SW 1271 (cell line): ENCODE measurements at regions not wholly inside any gene's neighbourhood (a gene's known extent, or its start where the extent isn't known, plus 50 kb on each side); places are given as distances from the start of the nearest gene placed in this dataset.

Source experiments
- DNase-seq, 2 experiments: peaks; one replicate each; lab custom pipeline; 2025; lab: John Stamatoyannopoulos, UW

DNA sequence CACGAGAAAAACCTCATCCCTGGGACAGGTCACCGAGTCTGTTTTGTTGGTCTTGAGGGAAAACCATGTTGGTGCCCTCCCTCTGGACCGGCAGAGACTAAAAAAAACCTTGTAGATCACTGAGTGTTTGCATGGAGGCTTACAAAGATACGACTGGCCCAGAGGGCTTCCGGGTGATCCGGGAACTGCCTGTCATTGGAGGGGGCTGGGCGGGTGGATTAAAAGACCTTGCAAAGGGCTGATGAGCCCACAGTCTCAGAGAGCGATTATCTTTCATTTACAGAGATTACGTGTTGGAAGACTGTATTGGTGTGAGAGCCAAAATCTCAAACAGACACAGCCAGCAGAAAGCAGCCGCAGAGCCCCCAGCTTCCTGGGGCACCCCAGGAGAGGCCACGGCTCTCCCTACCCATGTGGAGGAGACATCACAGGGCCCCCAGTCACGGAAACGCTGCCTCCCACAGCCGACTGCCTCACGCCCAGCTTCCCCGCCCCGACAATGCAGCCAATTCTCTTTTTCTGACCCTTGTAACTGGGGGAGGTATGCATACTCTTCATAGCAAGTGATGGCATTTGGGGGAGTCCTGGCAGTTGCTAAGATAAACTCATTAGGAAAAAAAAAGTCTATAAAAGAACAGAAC is 426.4 kb downstream of the CTTN start:
- DNase-seq, result no peak

DNA sequence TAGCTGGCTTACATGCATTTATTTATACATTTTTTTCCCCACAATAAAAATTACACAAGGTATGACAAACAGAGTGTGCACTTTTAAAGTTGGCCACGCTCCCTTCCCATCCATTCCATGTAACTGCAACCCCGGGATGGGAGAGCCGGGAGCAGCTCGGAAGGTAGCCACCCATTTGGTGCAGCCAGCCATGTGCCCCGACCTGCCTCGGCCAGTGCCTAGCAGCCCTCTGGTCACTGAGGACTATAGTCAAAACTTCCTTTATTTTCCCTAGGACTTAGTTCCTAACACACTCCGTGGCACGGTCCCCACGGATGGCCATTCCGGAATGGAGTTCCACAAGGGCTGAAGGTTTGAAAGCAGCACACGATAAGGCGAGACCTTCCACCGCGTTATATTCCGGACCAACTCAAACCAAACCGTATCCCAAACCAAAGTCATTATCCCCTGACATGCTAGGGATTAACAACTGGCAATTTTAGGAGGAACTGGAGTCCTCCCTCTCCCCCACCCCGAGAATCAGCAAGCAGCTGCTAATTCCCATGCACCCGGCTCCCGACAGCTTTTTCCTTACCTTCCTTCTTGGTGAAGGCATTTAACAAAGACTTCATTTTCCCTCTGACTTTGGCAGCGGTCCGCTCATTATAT is 426.4 kb downstream of the SHANK2 start:
- no peak for DNase-seq

- no peak for DNase-seq
Observed at GRCh38 chr11:70826541-70827335, 425.6 kb downstream of the SHANK2 start.

DNA sequence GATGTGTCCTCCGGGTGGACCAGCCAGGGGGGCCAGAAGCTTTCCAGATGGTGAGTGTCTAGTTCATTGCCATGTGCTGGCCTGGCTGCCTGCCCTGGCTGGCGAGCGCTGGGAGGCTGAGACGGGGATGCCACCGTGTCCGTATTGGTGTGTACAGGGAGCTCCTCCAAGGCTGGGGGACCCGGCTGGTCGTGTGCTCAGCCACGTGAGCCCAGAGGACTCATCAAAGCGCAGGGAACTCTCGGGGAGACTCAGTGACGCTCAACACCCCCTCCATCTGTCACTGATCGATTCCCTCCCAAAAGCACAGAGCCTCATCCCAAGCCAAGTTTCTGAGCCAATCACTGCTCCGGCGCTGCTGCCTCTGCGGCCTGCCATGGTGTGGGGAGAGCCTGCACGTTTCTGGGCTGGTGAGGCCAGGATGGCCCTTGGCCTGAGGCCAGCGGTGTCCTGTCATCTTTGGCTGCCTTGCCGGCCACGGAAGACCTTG is 423.7 kb downstream of the SHANK2 start:
- DNase-seq, result no peak

DNA sequence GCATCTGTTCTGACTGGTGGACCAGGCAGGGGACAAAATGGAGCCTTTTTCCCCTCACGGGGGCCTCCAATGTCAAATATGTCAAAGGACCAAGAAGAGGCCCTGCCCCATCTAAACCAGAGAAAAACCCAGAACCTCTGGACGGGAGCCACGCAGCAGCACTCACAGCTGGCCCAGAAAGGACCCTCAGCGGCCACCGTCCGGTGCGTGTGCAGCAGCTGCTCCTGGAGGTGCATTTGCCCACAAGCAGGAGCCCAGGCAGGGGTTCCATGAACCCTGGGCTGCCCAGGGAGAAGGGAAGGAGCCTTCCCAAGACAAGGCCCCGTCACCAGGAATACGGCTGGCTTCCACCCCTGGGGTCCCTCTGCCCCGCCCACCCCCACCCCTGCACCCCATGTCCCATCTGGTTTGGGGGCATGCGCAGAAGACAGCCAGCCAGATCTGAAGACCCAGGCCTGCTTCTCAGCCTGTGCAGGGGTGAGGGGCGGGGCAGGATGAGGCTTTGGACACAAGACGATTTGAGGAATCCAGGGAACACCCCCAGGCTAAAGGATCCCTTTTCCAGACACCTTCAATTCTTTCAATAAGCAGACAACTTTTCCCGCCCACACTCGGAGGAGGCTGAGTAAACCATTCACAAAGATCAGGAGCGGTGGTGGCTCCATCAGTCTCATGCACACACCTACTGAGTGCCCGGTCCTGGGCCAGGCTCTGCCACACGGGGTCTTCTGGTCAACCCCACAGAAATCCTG is 423.1 kb downstream of the SHANK2 start:
- no peak for DNase-seq

DNA sequence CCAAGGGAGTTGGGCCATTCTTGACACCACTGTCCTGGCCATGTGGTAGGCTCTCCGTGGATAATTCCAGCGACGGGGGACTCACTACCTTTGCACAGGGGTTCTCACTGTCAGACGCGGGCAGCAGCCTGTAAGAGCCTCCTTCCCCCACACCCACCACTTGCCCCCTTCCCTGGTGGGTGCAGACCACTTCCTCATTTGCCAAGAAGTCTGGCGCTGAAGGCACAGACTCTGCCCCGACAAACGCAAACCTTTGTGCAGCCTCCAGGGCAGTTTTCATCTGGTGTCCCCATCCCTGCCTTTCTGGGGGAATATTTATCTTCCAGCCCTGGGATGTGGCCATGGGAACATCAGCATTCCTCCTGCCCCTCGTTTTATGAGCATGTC is 422.5 kb downstream of the SHANK2 start:
- DNase-seq, result no peak

DNA sequence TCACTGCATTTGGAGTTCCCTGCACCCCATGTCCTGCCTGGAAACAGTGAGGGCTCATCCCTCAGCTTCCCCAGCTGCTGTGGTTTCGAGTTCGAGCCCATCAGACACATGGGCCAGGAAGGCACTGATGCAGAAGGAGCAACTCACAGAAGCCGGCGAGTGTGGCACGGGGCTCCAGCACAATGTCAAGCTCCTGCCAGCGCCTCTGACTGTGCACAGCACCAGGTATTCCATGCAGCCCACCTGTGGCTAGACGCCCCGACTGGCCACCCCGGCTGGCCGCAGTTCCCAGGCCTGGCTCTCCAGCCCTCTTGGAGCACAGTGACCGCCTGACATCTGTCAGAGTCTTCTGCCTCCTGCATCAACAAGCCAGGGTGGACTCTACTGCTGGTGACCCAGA is 419.4 kb downstream of the SHANK2 start:
- no peak for DNase-seq

DNA sequence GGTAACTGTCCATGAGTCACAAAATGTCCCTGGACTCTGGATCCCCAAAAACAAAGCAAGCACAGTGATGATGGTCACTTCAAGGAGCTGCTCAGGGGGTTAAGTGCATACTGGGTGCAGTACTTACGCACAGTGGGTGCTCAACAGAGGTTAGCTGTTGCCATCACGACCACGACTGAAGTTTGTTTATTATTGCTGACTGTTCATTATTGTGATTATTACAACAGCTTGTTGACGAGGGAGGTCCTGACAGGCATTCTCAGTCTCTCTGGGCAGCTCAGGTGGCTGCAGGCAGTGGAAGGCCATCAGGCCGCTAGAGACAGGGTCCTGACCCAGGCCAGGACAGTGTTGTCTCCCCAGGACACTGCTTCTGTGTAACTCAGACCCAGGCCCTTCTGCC is 418.8 kb downstream of the SHANK2 start:
- DNase-seq, result no peak

DNA sequence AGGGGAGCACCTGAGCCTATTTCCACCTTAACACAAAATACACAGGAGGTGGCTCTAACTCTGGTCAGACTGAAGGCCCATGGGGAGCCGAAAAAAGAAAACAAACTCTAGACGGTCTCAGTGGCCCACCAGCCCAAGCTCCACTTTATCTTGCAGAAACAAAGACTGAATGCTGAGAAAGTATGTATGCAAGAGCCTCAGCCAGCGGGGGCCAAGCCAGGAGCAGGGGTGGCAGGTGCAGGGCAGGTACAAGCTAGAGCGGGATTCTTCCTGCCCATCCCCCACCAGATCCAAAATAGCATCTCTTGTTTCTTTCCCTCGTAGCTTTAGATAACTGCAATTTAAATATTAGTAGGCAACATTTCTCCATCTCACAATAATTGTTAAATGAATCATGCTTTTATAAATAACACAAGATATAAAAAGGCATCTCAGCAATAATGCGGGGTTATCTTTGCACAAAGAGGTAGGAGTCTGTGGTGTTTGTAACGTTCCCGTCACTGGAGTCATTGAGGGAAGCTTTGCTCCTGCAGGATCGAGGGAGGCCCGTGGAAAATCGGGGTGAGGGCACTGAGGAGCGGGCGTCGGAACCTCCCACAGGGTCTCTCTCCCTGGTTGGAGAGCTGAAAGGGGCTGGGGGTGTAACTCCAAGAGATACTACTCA is 418.0 kb downstream of the SHANK2 start:
- no peak for DNase-seq

DNA sequence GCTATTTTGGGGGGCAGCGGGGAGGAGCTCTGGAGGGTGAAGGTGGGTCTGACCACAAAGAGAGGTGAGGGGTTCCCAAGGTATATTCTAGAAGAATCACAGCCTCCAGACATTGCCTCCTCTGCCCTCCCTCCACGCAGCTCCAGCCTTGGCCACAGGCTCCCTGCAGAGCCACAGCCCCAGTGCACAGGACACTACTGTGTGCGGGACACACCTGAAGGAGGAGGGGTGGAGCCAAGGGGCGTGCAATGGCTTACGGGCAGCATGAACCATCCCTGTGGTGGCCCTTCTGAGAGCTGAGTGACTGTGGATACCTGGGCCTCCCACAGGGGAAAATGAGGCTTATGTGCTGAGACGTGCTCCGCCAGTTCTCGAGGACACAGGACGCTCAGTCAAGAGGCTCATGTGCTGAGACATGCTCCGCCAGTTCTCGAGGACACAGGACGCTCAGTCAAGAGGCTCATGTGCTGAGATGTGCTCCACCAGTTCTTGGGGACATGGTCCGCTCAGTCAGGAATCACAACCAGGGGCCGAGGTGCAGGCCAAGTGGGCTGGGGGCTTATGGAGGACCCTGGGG is 417.3 kb downstream of the SHANK2 start:
- no peak for DNase-seq

DNA sequence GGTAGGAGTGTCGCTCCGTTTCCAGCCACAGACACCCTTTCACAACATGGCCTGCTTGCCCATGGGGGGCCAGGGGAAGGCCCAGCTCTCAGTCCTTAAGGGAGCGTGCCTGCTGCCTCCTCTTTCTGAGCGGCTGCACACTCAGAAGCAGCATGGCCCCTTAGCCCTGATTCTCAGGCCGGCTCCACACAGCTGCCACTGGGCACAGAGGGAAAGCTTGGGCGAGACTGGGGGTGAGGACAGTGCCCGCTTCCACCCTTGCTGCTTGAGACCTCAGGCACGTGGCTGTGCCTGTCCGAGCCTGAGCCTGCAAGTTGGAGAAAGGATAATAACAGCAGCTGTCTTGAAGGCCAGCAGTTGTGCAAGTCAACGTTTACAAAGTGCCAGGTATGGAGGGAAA is 416.3 kb downstream of the SHANK2 start:
- DNase-seq, result no peak

DNA sequence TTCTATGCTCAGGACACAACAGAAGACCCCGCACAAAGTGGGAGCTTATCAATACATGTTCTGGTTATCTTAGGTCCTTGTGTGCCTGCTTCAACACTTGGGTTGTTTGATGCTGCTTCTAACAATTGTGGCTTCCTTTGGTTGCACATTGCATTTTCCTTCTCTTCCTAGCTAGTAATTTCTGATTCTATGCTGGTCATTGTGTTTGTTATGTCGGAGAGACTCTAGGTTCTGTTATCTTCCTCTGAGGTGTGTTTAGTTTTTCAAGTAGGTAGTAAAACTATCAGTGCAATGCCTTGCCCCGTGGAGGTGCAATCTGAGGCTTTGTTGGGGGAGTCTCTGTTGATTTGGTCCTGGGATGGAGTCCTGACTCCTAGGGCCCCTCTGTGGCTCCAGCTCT is 414.2 kb downstream of the SHANK2 start:
- DNase-seq, result no peak

DNA sequence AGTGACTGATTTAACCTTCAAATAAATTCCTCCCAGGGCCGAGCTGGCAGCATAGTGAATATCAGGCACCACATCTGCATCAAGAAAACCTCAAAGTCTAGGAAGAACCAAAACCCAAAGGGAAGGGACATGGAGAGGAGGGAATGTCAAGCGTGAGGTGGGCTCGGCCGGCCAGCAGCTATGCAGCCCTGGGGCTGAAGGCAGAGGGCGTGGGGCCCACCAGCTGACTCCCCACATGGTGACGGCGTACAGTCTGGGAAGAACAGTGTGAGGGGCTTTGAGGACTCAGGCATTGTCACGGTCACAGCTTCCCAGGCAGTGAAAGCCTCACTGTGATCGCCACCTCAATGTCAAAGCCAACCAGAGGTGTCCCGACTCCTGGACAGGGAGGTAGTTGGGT is 412.5 kb downstream of the SHANK2 start:
- DNase-seq, result no peak

GRCh38 chr11:70841264-70841663 is 411.1 kb downstream of the SHANK2 start:
- DNase-seq, result no peak

GRCh38 chr11:70842256-70842655 is 410.1 kb downstream of the SHANK2 start:
- no peak for DNase-seq

DNA sequence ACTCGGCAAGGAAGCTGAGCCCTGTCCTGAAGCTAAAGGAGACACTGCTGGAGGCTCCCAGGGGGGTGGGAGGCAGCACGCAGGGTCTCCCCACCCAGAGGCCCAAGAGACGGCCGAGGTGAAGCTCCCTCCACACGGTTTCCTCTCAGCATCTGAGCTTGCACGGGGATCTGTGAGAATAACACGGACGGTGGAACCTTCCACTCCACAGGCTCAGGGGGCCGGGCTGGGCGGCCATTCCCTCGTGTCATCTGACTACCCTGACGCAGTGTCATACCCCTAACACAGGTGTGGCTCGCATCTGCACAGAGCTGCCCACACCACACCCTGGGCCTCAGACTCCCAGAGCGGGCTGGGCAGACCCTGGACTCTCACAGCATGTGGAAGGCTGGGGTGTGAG is 409.7 kb downstream of the SHANK2 start:
- DNase-seq, result no peak

DNA sequence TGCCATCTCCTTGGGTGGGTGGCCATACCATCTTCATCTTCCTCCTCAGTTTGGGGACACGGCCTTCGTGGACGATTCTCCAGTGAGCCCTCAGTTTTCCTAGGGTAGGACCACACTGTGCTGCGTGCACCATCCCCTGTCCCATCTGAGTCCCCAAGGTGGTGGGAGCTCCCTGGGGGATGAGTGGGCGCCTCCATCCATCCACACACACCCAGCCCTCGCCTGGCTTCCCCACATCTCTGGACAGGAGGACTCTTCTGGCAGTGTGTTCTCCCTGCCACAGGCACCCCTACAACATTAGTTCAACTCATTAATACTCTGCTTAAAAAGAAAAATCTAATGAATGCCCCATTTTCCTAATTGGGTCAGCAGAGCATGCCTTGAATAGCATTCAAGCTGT is 408.5 kb downstream of the SHANK2 start:
- DNase-seq, result no peak

DNA sequence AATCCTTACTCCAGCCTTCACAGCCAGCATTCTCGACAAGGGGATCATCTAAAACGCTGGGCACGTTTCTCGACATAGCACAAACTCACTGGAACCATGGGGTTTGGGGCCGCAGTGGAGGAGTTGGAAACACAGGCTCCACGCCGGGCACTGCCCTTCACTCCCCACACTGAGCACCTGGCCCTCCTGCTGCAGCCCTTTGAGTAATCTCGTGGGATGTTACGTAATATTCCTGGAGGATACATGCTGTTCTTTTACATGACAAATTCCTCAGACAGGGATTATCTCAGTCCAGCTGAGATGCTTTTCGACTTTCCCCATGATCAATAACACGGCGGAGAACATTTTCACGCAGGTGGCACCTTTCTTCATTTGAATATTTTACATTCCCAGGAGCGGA is 408.0 kb downstream of the SHANK2 start:
- no peak for DNase-seq

- DNase-seq, result no peak
Observed at GRCh38 chr11:70845591-70846041, 406.8 kb downstream of the SHANK2 start.

GRCh38 chr11:70846781-70847655 is 405.4 kb downstream of the SHANK2 start:
- DNase-seq, result no peak
